ENCODE measurements at regions not wholly inside any gene's neighbourhood (a gene's known extent, or its start where the extent isn't known, plus 50 kb on each side); places are given as distances from the start of the nearest gene placed in this dataset.
A peak's percentile ranks its signal among the peaks of the same experiment; 100 is the strongest.

DNA sequence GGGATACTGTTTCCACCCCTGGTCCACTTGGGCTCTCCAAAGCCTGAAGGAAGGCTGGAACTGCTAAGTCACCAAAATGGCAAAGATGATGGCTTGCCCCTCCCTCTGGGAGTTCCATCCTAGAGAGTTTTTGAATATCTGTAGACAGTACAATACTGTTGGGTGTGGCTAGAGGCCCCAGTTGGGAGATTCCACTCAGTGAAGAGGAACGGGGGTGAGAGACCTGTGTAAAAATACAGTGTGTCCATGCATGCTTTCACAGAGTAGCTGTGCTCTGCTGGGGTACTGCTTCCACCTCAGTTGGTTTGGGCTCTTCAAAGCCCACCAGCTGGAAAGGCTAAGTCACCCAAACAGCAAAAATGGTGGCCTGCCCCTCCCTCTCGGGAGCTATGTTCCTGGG is 109.8 kb upstream of the APOOL start:
- no peaks in the 10 kb centered on the region for H3K9me3 ChIP-seq (ENCODE audit: control insufficient read depth, insufficient read depth, low read depth, low read length)
- H3K4me3 ChIP-seq (ENCODE audit: low read depth, low read length), result no peak overlapping the region
- no peak overlapping the region for H3K27ac ChIP-seq (ENCODE audit: extremely low read depth, low read depth, low read length)
- H3K4me1 ChIP-seq (ENCODE audit: control insufficient read depth, insufficient read depth, low read length), result no peaks in the 10 kb centered on the region
- no peaks in the 10 kb centered on the region for H3K36me3 ChIP-seq (ENCODE audit: control insufficient read depth in 2 of 2, insufficient read depth in 1 of 2, low read length in 2 of 2)
- TF ChIP-seq ZNF335 (tag by site-specific recombination; conservative IDR thresholded peaks at IDR 0.05) (no peak), ZBTB20 (tag by site-specific recombination; IDR thresholded peaks at IDR 0.05) (no peak), ZBTB26 (tag by site-specific recombination; optimal IDR thresholded peaks at IDR 0.05) (no peak)
- TF ChIP-seq, protein P1, sequence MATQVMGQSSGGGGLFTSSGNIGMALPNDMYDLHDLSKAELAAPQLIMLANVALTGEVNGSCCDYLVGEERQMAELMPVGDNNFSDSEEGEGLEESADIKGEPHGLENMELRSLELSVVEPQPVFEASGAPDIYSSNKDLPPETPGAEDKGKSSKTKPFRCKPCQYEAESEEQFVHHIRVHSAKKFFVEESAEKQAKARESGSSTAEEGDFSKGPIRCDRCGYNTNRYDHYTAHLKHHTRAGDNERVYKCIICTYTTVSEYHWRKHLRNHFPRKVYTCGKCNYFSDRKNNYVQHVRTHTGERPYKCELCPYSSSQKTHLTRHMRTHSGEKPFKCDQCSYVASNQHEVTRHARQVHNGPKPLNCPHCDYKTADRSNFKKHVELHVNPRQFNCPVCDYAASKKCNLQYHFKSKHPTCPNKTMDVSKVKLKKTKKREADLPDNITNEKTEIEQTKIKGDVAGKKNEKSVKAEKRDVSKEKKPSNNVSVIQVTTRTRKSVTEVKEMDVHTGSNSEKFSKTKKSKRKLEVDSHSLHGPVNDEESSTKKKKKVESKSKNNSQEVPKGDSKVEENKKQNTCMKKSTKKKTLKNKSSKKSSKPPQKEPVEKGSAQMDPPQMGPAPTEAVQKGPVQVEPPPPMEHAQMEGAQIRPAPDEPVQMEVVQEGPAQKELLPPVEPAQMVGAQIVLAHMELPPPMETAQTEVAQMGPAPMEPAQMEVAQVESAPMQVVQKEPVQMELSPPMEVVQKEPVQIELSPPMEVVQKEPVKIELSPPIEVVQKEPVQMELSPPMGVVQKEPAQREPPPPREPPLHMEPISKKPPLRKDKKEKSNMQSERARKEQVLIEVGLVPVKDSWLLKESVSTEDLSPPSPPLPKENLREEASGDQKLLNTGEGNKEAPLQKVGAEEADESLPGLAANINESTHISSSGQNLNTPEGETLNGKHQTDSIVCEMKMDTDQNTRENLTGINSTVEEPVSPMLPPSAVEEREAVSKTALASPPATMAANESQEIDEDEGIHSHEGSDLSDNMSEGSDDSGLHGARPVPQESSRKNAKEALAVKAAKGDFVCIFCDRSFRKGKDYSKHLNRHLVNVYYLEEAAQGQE (tag by site-specific recombination; IDR thresholded peaks at IDR 0.05), result no peak
- POLR2A ChIA-PET, result no interaction called here
- CTCF ChIA-PET, result interaction anchor here (0.6 kb wide), 1 partner anchor 1048 kb away, joined by 3 read pairs; no protein-coding TSS in a partner anchor

DNA sequence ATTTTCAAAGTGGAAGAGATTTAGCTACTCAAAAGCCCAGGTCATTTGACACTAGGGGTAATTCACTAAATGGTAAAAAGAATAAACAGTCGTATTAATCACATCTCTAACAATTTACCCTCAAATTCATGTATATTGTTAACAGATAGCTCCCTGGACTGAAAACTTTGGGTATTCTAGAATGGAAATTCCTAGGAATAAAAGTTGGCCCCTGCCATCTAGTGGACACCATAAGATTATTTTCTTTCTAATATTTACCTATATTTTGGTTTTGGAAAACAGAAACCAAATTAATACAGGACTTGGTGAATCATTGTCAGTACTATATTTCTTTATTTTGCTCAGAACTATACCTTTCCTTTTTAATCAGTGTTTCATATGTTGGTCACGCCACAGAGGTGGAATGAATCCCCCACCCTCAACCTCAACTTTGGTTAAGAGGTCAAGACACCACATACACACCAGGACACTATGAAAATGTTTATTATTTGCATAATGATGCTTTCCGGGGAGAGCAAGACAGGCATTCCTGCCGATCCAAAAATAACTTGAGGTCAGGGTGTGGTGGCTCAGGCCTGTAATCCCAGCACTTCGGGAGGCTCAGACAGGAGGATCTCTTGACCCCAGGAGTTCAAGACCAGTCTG is 96.2 kb upstream of the APOOL start:
- Histone ChIP-seq H3K9me3 (ENCODE audit: control insufficient read depth, insufficient read depth, low read depth, low read length) (no peaks in the 10 kb centered on the region), H3K27ac (ENCODE audit: extremely low read depth, low read depth, low read length) (no peak overlapping the region), H3K36me3 (ENCODE audit: control insufficient read depth in 2 of 2, insufficient read depth in 1 of 2, low read length in 2 of 2) (no peaks in the 10 kb centered on the region), H3K4me3 (ENCODE audit: low read depth, low read length) (no peak overlapping the region), H3K4me1 (ENCODE audit: control insufficient read depth, insufficient read depth, low read length) (no peaks in the 10 kb centered on the region)
- CTCF ChIA-PET, result interaction anchor here (0.7 to 3.9 kb wide), 10 partner anchors 10 to 991 kb away, joined by 3 to 31 read pairs (median 4); no protein-coding TSS in a partner anchor
- TF ChIP-seq ZBTB48 (tag by site-specific recombination; IDR thresholded peaks at IDR 0.05), result no peak
- 0 out of 2 replicates have a peak, but pooled peaks have one; percentile 6 for TF ChIP-seq ZNF654 (tag by site-specific recombination; IDR thresholded peaks at IDR 0.05; ENCODE audit: low read depth)
- TF ChIP-seq ZNF138 (tag by site-specific recombination; IDR thresholded peaks at IDR 0.05; ENCODE audit: borderline replicate concordance), result no peak
- POLR2A ChIA-PET, result no interaction called here

DNA sequence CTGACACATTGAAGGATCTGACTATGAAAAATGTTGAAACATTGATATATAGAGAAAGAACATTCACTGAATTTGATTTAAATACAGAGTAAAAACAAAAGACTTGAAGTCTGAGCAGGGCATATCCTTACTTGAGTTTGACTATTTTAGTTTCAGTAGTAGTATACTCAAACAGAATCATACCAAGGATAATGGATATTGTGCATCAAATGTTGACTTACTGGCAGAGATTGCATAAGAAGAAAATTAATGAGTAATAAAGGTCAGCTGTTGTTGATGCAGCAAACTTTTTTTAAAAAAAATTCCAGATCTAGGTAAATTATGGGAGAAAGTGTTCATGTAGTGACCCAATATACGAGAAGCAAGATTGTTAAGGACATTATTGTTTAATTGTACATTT is 94.5 kb upstream of the APOOL start:
- H3K4me1 ChIP-seq (ENCODE audit: control insufficient read depth, insufficient read depth, low read length), result no peaks in the 10 kb centered on the region
- H3K9me3 ChIP-seq (ENCODE audit: control insufficient read depth, insufficient read depth, low read depth, low read length), result no peaks in the 10 kb centered on the region
- H3K36me3 ChIP-seq (ENCODE audit: control insufficient read depth in 2 of 2, insufficient read depth in 1 of 2, low read length in 2 of 2), result no peaks in the 10 kb centered on the region
- ChIA-PET POLR2A (no interaction called here), CTCF (interaction anchor here (0.6 to 3.9 kb wide), 4 partner anchors 50 to 179 kb away, joined by 3 to 31 read pairs (median 4); no protein-coding TSS in a partner anchor)
- H3K27ac ChIP-seq (ENCODE audit: extremely low read depth, low read depth, low read length), result no peak overlapping the region
- no peak for TF ChIP-seq ZNF544 (tag by site-specific recombination; IDR thresholded peaks at IDR 0.05)
- no peak for TF ChIP-seq ZNF394 (tag by site-specific recombination; IDR thresholded peaks at IDR 0.05; ENCODE audit: borderline replicate concordance)
- TF ChIP-seq, protein P2, sequence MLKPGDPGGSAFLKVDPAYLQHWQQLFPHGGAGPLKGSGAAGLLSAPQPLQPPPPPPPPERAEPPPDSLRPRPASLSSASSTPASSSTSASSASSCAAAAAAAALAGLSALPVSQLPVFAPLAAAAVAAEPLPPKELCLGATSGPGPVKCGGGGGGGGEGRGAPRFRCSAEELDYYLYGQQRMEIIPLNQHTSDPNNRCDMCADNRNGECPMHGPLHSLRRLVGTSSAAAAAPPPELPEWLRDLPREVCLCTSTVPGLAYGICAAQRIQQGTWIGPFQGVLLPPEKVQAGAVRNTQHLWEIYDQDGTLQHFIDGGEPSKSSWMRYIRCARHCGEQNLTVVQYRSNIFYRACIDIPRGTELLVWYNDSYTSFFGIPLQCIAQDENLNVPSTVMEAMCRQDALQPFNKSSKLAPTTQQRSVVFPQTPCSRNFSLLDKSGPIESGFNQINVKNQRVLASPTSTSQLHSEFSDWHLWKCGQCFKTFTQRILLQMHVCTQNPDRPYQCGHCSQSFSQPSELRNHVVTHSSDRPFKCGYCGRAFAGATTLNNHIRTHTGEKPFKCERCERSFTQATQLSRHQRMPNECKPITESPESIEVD (tag by site-specific recombination; IDR thresholded peaks at IDR 0.05), result no peak
- no peak overlapping the region for H3K4me3 ChIP-seq (ENCODE audit: low read depth, low read length)

DNA sequence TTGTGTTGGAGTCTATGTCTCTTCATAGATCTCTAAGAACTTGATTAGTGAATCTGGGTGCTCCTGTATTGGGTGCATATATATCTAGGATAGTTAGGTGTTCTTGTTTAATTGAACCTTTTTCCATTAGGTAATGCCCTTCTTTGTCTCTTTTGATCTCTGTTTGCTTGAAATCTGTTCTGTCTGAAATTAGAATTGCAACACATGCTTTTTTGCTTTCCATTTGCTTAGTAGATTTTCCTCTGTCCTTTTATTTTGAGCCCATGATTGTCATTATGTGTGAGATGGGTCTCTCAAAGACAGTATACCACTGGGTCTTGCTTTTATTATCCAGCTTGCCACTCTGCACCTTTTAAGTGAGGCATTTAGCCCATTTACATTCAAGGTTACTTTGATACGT is 79.1 kb upstream of the APOOL start:
- no peak for TF ChIP-seq ZNF707 (tag by site-specific recombination; IDR thresholded peaks at IDR 0.05)
- TF ChIP-seq REPIN1 (tag by site-specific recombination; IDR thresholded peaks at IDR 0.05; ENCODE audit: low read depth), result no peak
- no peak for TF ChIP-seq ZBTB26 (tag by site-specific recombination; optimal IDR thresholded peaks at IDR 0.05)
- CTCF ChIA-PET, result no interaction called here
- POLR2A ChIA-PET, result no interaction called here
- Histone ChIP-seq H3K27ac (ENCODE audit: extremely low read depth, low read depth, low read length) (no peak overlapping the region), H3K4me1 (ENCODE audit: control insufficient read depth, insufficient read depth, low read length) (no peaks in the 10 kb centered on the region), H3K4me3 (ENCODE audit: low read depth, low read length) (no peak overlapping the region), H3K9me3 (ENCODE audit: control insufficient read depth, insufficient read depth, low read depth, low read length) (no peaks in the 10 kb centered on the region), H3K36me3 (ENCODE audit: control insufficient read depth in 2 of 2, insufficient read depth in 1 of 2, low read length in 2 of 2) (no peaks in the 10 kb centered on the region)
